GM12864 (cell line): ENCODE measurements at regions not wholly inside any gene's neighbourhood (a gene's known extent, or its start where the extent isn't known, plus 50 kb on each side); places are given as distances from the start of the nearest gene placed in this dataset.
"Not testable (repeated sequence)": the region's sequence is repeated elsewhere in the genome, so short reads cannot be mapped to it uniquely, and the experiment has no call there.

Experiments used
- DNase-seq: peaks from one replicate; pipeline ENCODE4 v3.0.0-alpha.2; 2011; ENCODE audit warnings: low read depth
- H3K4me3 ChIP-seq: 2 replicates; pipeline ENCODE4 v1.5.1; 2011; ENCODE audit warnings: mild to moderate bottlenecking, low read depth, low read length, control low read depth
- CTCF ChIP-seq: IDR thresholded peaks from 2 replicates; pipeline ENCODE4 v1.5.1; 2011; ENCODE audit warnings: low read depth, mild to moderate bottlenecking, moderate library complexity, low read length, control low read depth, inconsistent platforms; ENCODE audit errors: missing control alignments

- TF ChIP-seq CTCF = no peak
- H3K4me3 ChIP-seq = no peak overlapping the region
- DNase-seq = no peak
Measured at GRCh38 chr2:203612246-203612645, 77.1 kb upstream of the RAPH1 start.

DNA sequence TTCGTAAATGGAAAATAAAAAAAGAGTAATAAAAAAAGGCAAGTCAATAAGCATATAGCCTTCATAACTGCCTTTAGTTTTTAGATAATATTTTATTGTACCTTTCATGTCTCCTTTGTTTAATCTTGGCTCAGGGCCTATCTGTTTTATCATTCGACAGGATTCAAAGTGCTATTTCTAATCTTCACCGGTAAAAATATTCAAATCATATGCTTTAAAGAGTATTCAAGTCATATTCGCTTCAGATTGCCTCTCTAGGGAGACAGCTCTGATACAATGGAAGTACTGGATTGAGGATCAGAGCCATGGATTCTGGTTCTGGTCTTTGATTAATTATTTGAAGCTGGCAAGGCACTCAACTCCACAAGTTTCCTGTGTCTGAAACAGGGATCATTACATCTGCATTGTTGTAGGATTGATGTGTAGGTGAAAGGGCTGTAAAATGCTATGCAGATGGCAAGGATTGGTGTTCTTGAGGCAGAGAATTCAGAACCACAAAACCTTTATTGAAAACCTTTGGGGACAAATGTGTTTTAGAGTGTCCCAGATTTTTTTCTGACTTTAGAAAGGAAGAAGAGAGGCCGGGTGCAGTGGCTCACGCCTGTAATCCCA lies 84.3 kb upstream of the RAPH1 start:
- DNase-seq = no peak
- no peak for TF ChIP-seq CTCF
- H3K4me3 ChIP-seq = no peak overlapping the region

GRCh38 chr2:203621981-203622515 lies 84.4 kb upstream of the CD28 start:
- no peak overlapping the region for H3K4me3 ChIP-seq
- no peak for DNase-seq
- TF ChIP-seq CTCF = no peak

DNA sequence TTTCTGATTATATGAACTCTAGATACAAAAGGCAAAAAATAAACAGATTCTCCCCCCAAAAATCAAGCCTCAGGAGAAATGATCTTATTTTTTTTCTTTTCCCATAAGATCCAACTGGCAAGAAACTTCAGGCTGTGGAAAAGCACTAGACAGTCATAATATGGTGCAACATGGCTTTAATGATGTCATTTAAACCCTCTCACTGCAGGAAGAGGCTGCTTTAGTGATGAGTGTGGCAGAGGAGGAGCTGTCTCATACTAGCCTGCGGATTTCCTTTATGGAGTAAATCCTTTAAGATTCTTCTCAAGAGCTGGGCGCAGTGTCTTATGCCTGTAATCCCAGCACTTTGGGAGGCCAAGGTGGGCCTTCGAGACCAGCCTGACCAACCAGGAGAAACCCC lies 83.3 kb upstream of the CD28 start:
- DNase-seq = no peak
- no peak for TF ChIP-seq CTCF
- no peak overlapping the region for H3K4me3 ChIP-seq

DNA sequence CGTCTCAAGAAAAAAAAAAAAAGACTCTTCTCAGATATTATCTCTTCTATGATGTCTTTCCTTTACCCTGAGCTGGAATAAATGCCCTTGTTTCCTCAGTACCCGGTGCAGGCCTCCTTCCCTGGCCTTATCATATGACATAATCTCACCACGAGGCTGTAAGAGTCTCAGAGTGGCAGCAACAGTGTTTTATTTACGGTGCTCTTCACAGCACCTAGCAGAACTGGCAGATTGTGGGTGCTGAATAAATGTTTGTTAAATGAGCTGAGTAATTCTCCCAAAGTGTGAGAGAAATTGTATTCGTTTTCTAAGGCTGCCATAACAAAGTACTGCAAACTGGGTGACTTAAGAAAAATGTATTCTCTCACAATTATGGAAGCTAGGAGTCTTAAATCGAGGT lies 82.8 kb upstream of the CD28 start:
- no peak overlapping the region for H3K4me3 ChIP-seq
- TF ChIP-seq CTCF = no peak
- DNase-seq = no peak

DNA sequence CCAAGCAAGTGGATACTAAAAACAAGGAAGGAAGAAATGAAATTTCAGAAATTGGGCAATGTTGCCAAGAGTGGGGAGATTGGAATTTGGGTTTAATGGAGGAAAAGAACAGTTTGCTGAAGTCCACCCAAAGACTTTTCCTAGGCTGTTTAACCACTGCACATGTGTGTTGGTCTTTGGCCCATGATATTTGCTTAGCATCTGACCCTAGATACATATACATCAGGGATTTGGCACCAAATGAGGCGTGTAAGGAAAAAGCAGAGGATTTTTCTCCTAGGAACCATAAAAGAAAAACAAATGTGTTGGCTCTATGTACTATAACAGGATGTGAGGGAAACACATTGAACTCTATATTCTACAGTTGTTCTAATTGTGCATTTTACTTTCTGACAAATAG lies 80.7 kb upstream of the CD28 start:
- no peak overlapping the region for H3K4me3 ChIP-seq
- no peak for TF ChIP-seq CTCF
- DNase-seq = no peak

GRCh38 chr2:203626247-203626646 lies 80.2 kb upstream of the CD28 start:
- H3K4me3 ChIP-seq, DNase-seq: not testable (repeated sequence)
